ENCODE measurements at regions not wholly inside any gene's neighbourhood (a gene's known extent, or its start where the extent isn't known, plus 50 kb on each side); places are given as distances from the start of the nearest gene placed in this dataset.

- Mint-ChIP-seq H3K4me1 (no peaks in the 10 kb centered on the region), H3K9me3 (no peaks in the 10 kb centered on the region), H3K27me3 (no peaks in the 10 kb centered on the region), H3K27ac (no peak overlapping the region), H3K36me3 (no peaks in the 10 kb centered on the region), H3K4me3 (no peak overlapping the region)
- CTCF ChIA-PET, result no interaction called here
- DNase-seq, result no peak
Observed at GRCh38 chr2:104690255-104690984, 163.5 kb upstream of the POU3F3 start.

GRCh38 chr2:104698276-104698675 is 155.6 kb upstream of the POU3F3 start:
- CTCF ChIA-PET, result no interaction called here
- no peaks in the 10 kb centered on the region for H3K27me3 Mint-ChIP-seq
- H3K36me3 Mint-ChIP-seq, result no peaks in the 10 kb centered on the region
- no peaks in the 10 kb centered on the region for H3K4me1 Mint-ChIP-seq
- H3K9me3 Mint-ChIP-seq, result no peaks in the 10 kb centered on the region
- DNase-seq, result no peak
- H3K4me3 Mint-ChIP-seq, result no peak overlapping the region
- H3K27ac Mint-ChIP-seq, result no peak overlapping the region

GRCh38 chr2:104701411-104701911 is 152.5 kb upstream of the POU3F3 start:
- no peaks in the 10 kb centered on the region for H3K27me3 Mint-ChIP-seq
- H3K27ac Mint-ChIP-seq, result no peak overlapping the region
- CTCF ChIA-PET, result no interaction called here
- DNase-seq, result no peak
- no peaks in the 10 kb centered on the region for H3K4me1 Mint-ChIP-seq
- H3K9me3 Mint-ChIP-seq, result no peaks in the 10 kb centered on the region
- H3K36me3 Mint-ChIP-seq, result no peaks in the 10 kb centered on the region
- H3K4me3 Mint-ChIP-seq, result no peak overlapping the region

- Mint-ChIP-seq H3K27ac (no peak overlapping the region), H3K4me3 (no peak overlapping the region), H3K36me3 (no peaks in the 10 kb centered on the region), H3K27me3 (no peaks in the 10 kb centered on the region), H3K9me3 (no peaks in the 10 kb centered on the region), H3K4me1 (no peaks in the 10 kb centered on the region)
- no peak for DNase-seq
- CTCF ChIA-PET, result no interaction called here
Observed at GRCh38 chr2:104702031-104702850, 151.7 kb upstream of the POU3F3 start.

GRCh38 chr2:104703669-104704068 is 150.2 kb upstream of the POU3F3 start:
- no peak overlapping the region for H3K27ac Mint-ChIP-seq
- no peak overlapping the region for H3K4me3 Mint-ChIP-seq
- H3K27me3 Mint-ChIP-seq, result no peaks in the 10 kb centered on the region
- no peaks in the 10 kb centered on the region for H3K4me1 Mint-ChIP-seq
- CTCF ChIA-PET, result no interaction called here
- H3K36me3 Mint-ChIP-seq, result no peaks in the 10 kb centered on the region
- H3K9me3 Mint-ChIP-seq, result no peaks in the 10 kb centered on the region
- no peak for DNase-seq

GRCh38 chr2:104704496-104705245 is 149.2 kb upstream of the POU3F3 start:
- no peaks in the 10 kb centered on the region for H3K9me3 Mint-ChIP-seq
- CTCF ChIA-PET, result no interaction called here
- H3K4me1 Mint-ChIP-seq, result no peaks in the 10 kb centered on the region
- DNase-seq, result no peak
- H3K27ac Mint-ChIP-seq, result no peak overlapping the region
- H3K36me3 Mint-ChIP-seq, result no peaks in the 10 kb centered on the region
- no peak overlapping the region for H3K4me3 Mint-ChIP-seq
- H3K27me3 Mint-ChIP-seq, result no peaks in the 10 kb centered on the region

- no peak for DNase-seq
- CTCF ChIA-PET, result no interaction called here
- H3K27ac Mint-ChIP-seq, result no peak overlapping the region
Observed at GRCh38 chr2:104707056-104707455, 146.9 kb upstream of the POU3F3 start.

GRCh38 chr2:104708967-104709366 is 144.9 kb upstream of the POU3F3 start:
- no peak for DNase-seq
- CTCF ChIA-PET, result no interaction called here
- Mint-ChIP-seq H3K4me3 (no peak overlapping the region), H3K4me1 (no peaks in the 10 kb centered on the region), H3K9me3 (no peaks in the 10 kb centered on the region), H3K36me3 (no peaks in the 10 kb centered on the region), H3K27me3 (no peaks in the 10 kb centered on the region), H3K27ac (no peak overlapping the region)

More at GRCh38 chr2:104707056-104707455, 146.9 kb upstream of the POU3F3 start:
- Mint-ChIP-seq H3K36me3 (no peaks in the 10 kb centered on the region), H3K27me3 (no peaks in the 10 kb centered on the region), H3K4me1 (no peaks in the 10 kb centered on the region), H3K4me3 (no peak overlapping the region), H3K9me3 (no peaks in the 10 kb centered on the region)

GRCh38 chr2:104716061-104716460 is 137.9 kb upstream of the POU3F3 start:
- H3K27ac Mint-ChIP-seq, result no peak overlapping the region
- DNase-seq, result no peak
- no peak overlapping the region for H3K4me3 Mint-ChIP-seq
- no peaks in the 10 kb centered on the region for H3K27me3 Mint-ChIP-seq
- CTCF ChIA-PET, result no interaction called here
- H3K36me3 Mint-ChIP-seq, result no peaks in the 10 kb centered on the region
- no peaks in the 10 kb centered on the region for H3K4me1 Mint-ChIP-seq
- H3K9me3 Mint-ChIP-seq, result no peaks in the 10 kb centered on the region

GRCh38 chr2:104733226-104733943 is 120.5 kb upstream of the POU3F3 start:
- CTCF ChIA-PET, result interaction anchor here (1.8 kb wide), 1 partner anchor 10 kb away, joined by 7 read pairs; no protein-coding TSS in a partner anchor
- no peak overlapping the region for H3K4me3 Mint-ChIP-seq

GRCh38 chr2:104734937-104735586 is 118.9 kb upstream of the POU3F3 start:
- Mint-ChIP-seq H3K4me3 (no peak overlapping the region), H3K36me3 (no peaks in the 10 kb centered on the region), H3K9me3 (peaks cover 4% of the 10 kb centered on the region), H3K27ac (no peak overlapping the region), H3K4me1 (peaks cover 5% of the 10 kb centered on the region), H3K27me3 (no peaks in the 10 kb centered on the region)
- CTCF ChIA-PET, result no interaction called here
- no peak for DNase-seq

More at GRCh38 chr2:104733226-104733943, 120.5 kb upstream of the POU3F3 start:
- Mint-ChIP-seq H3K9me3 (peaks cover 4% of the 10 kb centered on the region), H3K36me3 (no peaks in the 10 kb centered on the region), H3K27me3 (no peaks in the 10 kb centered on the region), H3K4me1 (peaks cover 5% of the 10 kb centered on the region), H3K27ac (no peak overlapping the region)
- DNase-seq, result peak; percentile 24

GRCh38 chr2:104736026-104736425 is 117.9 kb upstream of the POU3F3 start:
- DNase-seq, result no peak
- H3K27ac Mint-ChIP-seq, result no peak overlapping the region
- no peaks in the 10 kb centered on the region for H3K36me3 Mint-ChIP-seq
- CTCF ChIA-PET, result no interaction called here
- peaks cover 3% of the 10 kb centered on the region for H3K9me3 Mint-ChIP-seq
- no peak overlapping the region for H3K4me3 Mint-ChIP-seq
- no peaks in the 10 kb centered on the region for H3K27me3 Mint-ChIP-seq
- H3K4me1 Mint-ChIP-seq, result peaks cover 5% of the 10 kb centered on the region

GRCh38 chr2:104741860-104742259 is 112.1 kb upstream of the POU3F3 start:
- CTCF ChIA-PET, result no interaction called here
- no peak for DNase-seq
- Mint-ChIP-seq H3K27me3 (no peaks in the 10 kb centered on the region), H3K27ac (no peak overlapping the region), H3K4me1 (no peaks in the 10 kb centered on the region), H3K4me3 (no peak overlapping the region), H3K9me3 (no peaks in the 10 kb centered on the region), H3K36me3 (no peaks in the 10 kb centered on the region)
